Adrenal gland (tissue), 5 donors: ENCODE measurements at regions not wholly inside any gene's neighbourhood (a gene's known extent, or its start where the extent isn't known, plus 50 kb on each side); places are given as distances from the start of the nearest gene placed in this dataset.

Experiments used
- CTCF ChIP-seq, 6 experiments: fragments of 450-650 bp in 4 of 6; fragments of 200-600 bp in 2 of 6; sonication (generic) in 1 of 6; IDR thresholded peaks; 1 replicate in 5 of 6; 2 replicates in 1 of 6; pipeline versions ENCODE4 v1.5.1 to v1.8.0; 2016 to 2021; ENCODE audit warnings: antibody characterized with exemption in 6 of 6, mild to moderate bottlenecking in 2 of 6, moderate library complexity in 1 of 6
- POLR2A ChIP-seq, 2 donors: fragments of 450-650 bp; IDR thresholded peaks; one replicate each; pipeline ENCODE4 v1.6.1; 2017; ENCODE audit warnings: antibody characterized with exemption in 2 of 2, mild to moderate bottlenecking in 2 of 2, moderate library complexity in 1 of 2
- donor health status: DM: no; HTN: no; CAD: no.

- TF ChIP-seq POLR2A (IDR thresholded peaks at IDR 0.05), result no peak
- TF ChIP-seq CTCF (IDR thresholded peaks at IDR 0.05), result no peak
Observed at GRCh38 chr13:86825410-86825809, 845.8 kb upstream of the SLITRK5 start.
